Prostate gland (tissue), 2 donors: ENCODE measurements at regions not wholly inside any gene's neighbourhood (a gene's known extent, or its start where the extent isn't known, plus 50 kb on each side); places are given as distances from the start of the nearest gene placed in this dataset.

Experiments
- DNase-seq: peaks from one replicate; pipeline ENCODE4 v3.0.0-alpha.2; 2019; ENCODE audit warnings: low spot score
- H3K27ac ChIP-seq, 2 donors: fragments of 200-600 bp; sonication (generic); 2 replicates each; pipeline ENCODE4 v1.5.1; 2017 to 2019
- H3K27me3 ChIP-seq: fragments of 200-600 bp; sonication (generic); replicated peaks from 2 replicates; pipeline ENCODE4 v1.5.1; 2019; ENCODE audit not compliant: insufficient read depth
- H3K36me3 ChIP-seq, 2 donors: fragments of 200-600 bp; sonication (generic); 1 replicate in 1 of 2; 2 replicates in 1 of 2; pipeline versions ENCODE4 v1.5.1 to v1.8.1; 2017 to 2019
- H3K4me1 ChIP-seq: fragments of 200-600 bp; sonication (generic); replicated peaks from 2 replicates; pipeline ENCODE4 v1.5.1; 2019
- H3K4me3 ChIP-seq, 2 donors: fragments of 200-600 bp; sonication (generic); 2 replicates each; pipeline ENCODE4 v1.5.1; 2017 to 2019
- H3K9me3 ChIP-seq: fragments of 200-600 bp; sonication (generic); 2 replicates; pipeline ENCODE4 v1.5.1; 2017
- POLR2A ChIP-seq: fragments of 450-650 bp; IDR thresholded peaks from one replicate; pipeline ENCODE4 v1.6.1; 2016; ENCODE audit warnings: antibody characterized with exemption, mild to moderate bottlenecking
- POLR2AphosphoS5 ChIP-seq: sonication (generic); formaldehyde crosslinking; IDR thresholded peaks from one replicate; pipeline ENCODE4 v1.6.1; 2017; ENCODE audit warnings: antibody characterized with exemption
- WGBS: methylation state at CpG from one replicate; pipeline ENCODE4 v1.1.5; 2018; 5-methylcytosine and 5-hydroxymethylcytosine counted together
- intact Hi-C: fragments of 100-400 bp; cut with DNase I; formaldehyde crosslinking; loops from one replicate; pipeline ENCODE4 v1.14.2; 2022
- TF ChIP-seq, protein P1 (sequence below), 4 experiments: fragments of 200-600 bp in 2 of 4; fragments of 450-650 bp in 2 of 4; sonication (generic) in 2 of 4; IDR thresholded peaks; 1 replicate in 3 of 4; 2 replicates in 1 of 4; pipeline ENCODE4 v1.5.1; 2016 to 2019; ENCODE audit warnings: antibody characterized with exemption in 4 of 4, mild to moderate bottlenecking in 2 of 4, moderate library complexity in 2 of 4

DNA sequence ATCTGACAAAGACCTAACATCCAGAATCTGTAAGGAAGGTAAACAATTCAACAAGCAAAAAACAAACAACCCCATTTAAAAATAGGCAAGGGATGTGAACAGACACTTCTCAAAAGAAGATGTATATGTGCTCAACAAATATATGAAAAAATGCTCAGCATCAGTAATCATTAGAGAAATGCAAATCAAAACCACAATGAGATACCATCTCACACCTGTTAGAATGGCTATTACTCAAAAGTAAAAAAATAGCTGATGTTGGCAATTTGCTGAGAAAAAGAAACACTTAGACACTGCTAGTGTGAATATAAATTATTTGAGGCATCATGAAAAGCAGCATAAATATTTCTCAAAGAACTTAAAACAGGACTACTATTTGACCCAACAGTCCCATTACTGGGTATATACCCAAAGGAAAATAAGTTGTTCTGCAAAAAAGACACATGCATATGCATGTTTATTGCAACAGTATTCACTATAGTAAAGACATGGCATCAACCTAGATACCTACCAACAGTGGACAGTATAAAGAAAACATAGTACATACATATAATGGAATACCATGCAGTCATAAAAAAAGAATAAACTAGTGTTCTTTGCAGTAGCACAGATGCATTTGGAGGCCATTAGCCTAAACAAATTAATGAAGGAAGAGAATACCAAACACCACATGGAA, 980.1 kb downstream of the KCNMA1 start:
- intact Hi-C loops = no loop called here
- no peaks in the 10 kb centered on the region for H3K4me1 ChIP-seq
- no peaks in the 10 kb centered on the region for H3K27me3 ChIP-seq
- DNase-seq = no peak
- no peak overlapping the region for H3K27ac ChIP-seq
- no peaks in the 10 kb centered on the region for H3K36me3 ChIP-seq
- TF ChIP-seq, protein P1, sequence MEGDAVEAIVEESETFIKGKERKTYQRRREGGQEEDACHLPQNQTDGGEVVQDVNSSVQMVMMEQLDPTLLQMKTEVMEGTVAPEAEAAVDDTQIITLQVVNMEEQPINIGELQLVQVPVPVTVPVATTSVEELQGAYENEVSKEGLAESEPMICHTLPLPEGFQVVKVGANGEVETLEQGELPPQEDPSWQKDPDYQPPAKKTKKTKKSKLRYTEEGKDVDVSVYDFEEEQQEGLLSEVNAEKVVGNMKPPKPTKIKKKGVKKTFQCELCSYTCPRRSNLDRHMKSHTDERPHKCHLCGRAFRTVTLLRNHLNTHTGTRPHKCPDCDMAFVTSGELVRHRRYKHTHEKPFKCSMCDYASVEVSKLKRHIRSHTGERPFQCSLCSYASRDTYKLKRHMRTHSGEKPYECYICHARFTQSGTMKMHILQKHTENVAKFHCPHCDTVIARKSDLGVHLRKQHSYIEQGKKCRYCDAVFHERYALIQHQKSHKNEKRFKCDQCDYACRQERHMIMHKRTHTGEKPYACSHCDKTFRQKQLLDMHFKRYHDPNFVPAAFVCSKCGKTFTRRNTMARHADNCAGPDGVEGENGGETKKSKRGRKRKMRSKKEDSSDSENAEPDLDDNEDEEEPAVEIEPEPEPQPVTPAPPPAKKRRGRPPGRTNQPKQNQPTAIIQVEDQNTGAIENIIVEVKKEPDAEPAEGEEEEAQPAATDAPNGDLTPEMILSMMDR (IDR thresholded peaks at IDR 0.05) = no peak
- no peaks in the 10 kb centered on the region for H3K9me3 ChIP-seq
- no peak overlapping the region for H3K4me3 ChIP-seq

DNA sequence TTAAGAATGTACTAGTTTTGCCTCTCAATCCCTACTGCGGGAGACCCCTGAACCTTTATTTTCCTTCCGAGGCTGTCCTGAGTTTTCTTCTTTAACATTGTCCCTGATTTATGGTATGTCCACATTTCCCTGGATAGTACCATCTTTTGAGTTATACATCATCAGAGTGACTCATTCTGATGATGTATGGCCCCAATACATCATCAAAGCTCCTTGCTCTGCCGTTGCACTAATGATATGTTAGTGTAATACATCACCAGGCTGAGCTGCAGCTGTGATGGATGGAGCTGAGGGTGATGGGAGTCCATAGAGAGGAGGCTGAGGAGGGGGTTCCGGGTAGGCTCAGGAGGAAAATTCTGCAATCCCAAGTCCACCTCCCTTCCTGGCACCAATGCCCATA, 986.5 kb downstream of the KCNMA1 start:
- H3K36me3 ChIP-seq = no peaks in the 10 kb centered on the region
- H3K27ac ChIP-seq = no peak overlapping the region
- 74% methylated on average over 4 of the region's 4 CpGs for WGBS

DNA sequence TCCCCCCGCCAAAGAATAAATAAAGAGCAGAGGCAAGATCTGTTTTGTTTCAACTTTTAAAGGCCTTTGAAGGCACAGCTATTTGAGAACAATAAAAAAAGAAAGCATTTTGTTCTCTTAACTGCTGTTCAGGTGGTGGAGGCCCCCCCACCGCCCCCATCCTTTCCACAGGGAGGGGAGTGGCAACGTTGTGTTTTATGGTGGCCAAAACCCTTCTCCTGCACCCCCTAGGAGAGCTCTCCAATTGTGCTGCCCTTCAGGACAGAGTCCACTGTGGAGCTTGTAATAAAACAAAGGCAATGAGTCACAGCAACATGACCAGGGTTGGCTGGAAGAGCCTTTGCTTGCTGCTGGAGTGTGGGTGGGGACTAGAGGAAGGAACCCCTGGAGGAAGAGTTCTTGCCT, 987.9 kb downstream of the KCNMA1 start:
- no peaks in the 10 kb centered on the region for H3K4me1 ChIP-seq
- H3K27ac ChIP-seq = no peak overlapping the region
- WGBS = 21% methylated on average over 3 of the region's 3 CpGs
- DNase-seq = no peak
- H3K36me3 ChIP-seq = no peaks in the 10 kb centered on the region
- no peak overlapping the region for H3K4me3 ChIP-seq
- no peak for TF ChIP-seq POLR2A
- TF ChIP-seq, protein P1 (IDR thresholded peaks at IDR 0.05) = no peak
- no peak for TF ChIP-seq POLR2AphosphoS5
- no peaks in the 10 kb centered on the region for H3K9me3 ChIP-seq
- intact Hi-C loops = no loop called here
- no peaks in the 10 kb centered on the region for H3K27me3 ChIP-seq

More for the DNA sequence above, 986.5 kb downstream of the KCNMA1 start:
- TF ChIP-seq POLR2A (no peak), POLR2AphosphoS5 (no peak)
- TF ChIP-seq, protein P1 (IDR thresholded peaks at IDR 0.05) = no peak
- Histone ChIP-seq H3K27me3 (no peaks in the 10 kb centered on the region), H3K4me1 (no peaks in the 10 kb centered on the region), H3K9me3 (no peaks in the 10 kb centered on the region), H3K4me3 (no peak overlapping the region)
- intact Hi-C loops = no loop called here
- no peak for DNase-seq

DNA sequence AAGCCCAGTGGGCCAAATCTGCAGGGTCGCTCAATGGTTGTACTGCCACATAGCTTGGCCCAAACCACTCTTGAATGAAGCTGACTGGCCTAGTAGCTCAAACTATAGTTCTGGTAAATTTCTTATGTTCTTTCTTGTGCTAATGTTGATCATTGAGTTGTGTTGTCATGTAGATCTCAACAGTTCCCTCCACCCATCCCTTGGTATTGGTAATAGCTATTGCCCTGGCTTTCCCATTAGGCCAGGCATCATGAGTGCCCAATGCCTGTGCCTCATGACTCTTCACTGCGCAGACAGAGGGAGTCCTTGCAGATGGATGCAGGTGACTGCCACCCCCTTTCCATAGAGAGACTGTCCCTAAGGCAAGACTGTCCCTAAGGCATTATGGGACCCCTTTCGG, 988.4 kb downstream of the KCNMA1 start:
- Histone ChIP-seq H3K27ac (no peak overlapping the region), H3K36me3 (no peaks in the 10 kb centered on the region), H3K4me3 (no peak overlapping the region), H3K4me1 (no peaks in the 10 kb centered on the region), H3K9me3 (no peaks in the 10 kb centered on the region), H3K27me3 (no peaks in the 10 kb centered on the region)
- DNase-seq = no peak
- WGBS = 70% methylated on average over 3 of the region's 3 CpGs
- TF ChIP-seq POLR2AphosphoS5 (no peak), POLR2A (no peak)
- TF ChIP-seq, protein P1 (IDR thresholded peaks at IDR 0.05) = no peak
- intact Hi-C loops = no loop called here

DNA sequence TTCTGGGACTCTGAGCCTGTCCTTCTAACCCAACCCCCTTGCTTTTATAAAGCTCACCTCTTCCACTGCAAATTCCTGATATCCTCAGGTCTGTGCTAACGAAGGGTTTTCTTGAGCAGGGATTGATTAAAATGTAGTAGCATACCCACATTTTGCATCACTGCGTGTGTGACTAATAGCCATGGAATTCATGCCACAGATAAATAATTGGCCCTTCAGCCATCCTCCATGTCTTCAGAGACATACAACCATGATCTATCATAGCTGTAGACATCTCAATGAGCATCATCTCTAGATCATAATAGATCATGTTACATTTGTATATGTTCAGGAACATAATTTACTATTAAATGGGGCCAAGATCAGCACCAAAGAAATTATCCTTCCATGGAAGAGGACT, 990.3 kb downstream of the KCNMA1 start:
- 93% methylated on average over 2 of the region's 2 CpGs for WGBS
- Histone ChIP-seq H3K4me3 (no peak overlapping the region), H3K36me3 (no peaks in the 10 kb centered on the region), H3K27me3 (peaks cover 2% of the 10 kb centered on the region), H3K9me3 (no peaks in the 10 kb centered on the region), H3K27ac (no peak overlapping the region), H3K4me1 (no peaks in the 10 kb centered on the region)
- TF ChIP-seq POLR2AphosphoS5 (no peak), POLR2A (no peak)
- TF ChIP-seq, protein P1 (IDR thresholded peaks at IDR 0.05) = no peak
- intact Hi-C loops = no loop called here
- DNase-seq = no peak
